OCI-LY7 (cell line): ENCODE measurements at regions not wholly inside any gene's neighbourhood (a gene's known extent, or its start where the extent isn't known, plus 50 kb on each side); places are given as distances from the start of the nearest gene placed in this dataset.

Source experiments
- BruUV-seq: library from RNA; stranded (reverse); fragments of 400-500 nt; replicated peaks from 2 replicates; lab custom pipeline; 2021; lab: Mats Ljungman, UMichigan
- CTCF ChIA-PET: fragments of 300-600 bp; sonication (Branson Sonifier 250); formaldehyde crosslinking; loops from one replicate; lab custom pipeline; 2022; ENCODE audit warnings: antibody characterized with exemption; ENCODE audit not compliant: unreplicated experiment; lab: Charles Lee
- POLR2A ChIA-PET: fragments of 300-600 bp; sonication (Branson Sonifier 250); formaldehyde crosslinking; loops from one replicate; lab custom pipeline; 2022; ENCODE audit warnings: antibody characterized with exemption; lab: Charles Lee
- DNase-seq: peaks from one replicate; pipeline ENCODE4 v3.0.0-alpha.2; 2015; ENCODE audit warnings: low spot score
- H2AFZ ChIP-seq: fragments of 200-600 bp; sonication (generic), shearing (Covaris generic); 2 replicates; pipeline ENCODE4 v1.6.1; 2014; ENCODE audit warnings: mild to moderate bottlenecking, antibody characterized with exemption, low read length, moderate library complexity
- H3K27ac ChIP-seq: fragments of 200-600 bp; sonication (generic); 2 replicates; pipeline ENCODE4 v1.5.1; 2014; ENCODE audit warnings: mixed run types, low read depth, mild to moderate bottlenecking, moderate library complexity, low read length, inconsistent platforms; ENCODE audit not compliant: poor library complexity, severe bottlenecking
- H3K36me3 ChIP-seq: fragments of 200-600 bp; sonication (generic); 2 replicates; pipeline ENCODE4 v1.6.1; 2014; ENCODE audit warnings: mild to moderate bottlenecking, antibody characterized with exemption, low read length, moderate library complexity, mixed read lengths; ENCODE audit not compliant: insufficient read depth
- H3K4me1 ChIP-seq: fragments of 200-600 bp; sonication (generic); 2 replicates; pipeline ENCODE4 v1.5.1; 2014; ENCODE audit warnings: mild to moderate bottlenecking, low read length; ENCODE audit not compliant: insufficient read depth, poor library complexity, severe bottlenecking
- H3K4me2 ChIP-seq: fragments of 200-600 bp; sonication (generic); 2 replicates; pipeline ENCODE4 v1.6.1; 2014; ENCODE audit warnings: mild to moderate bottlenecking, low read length
- H3K4me3 ChIP-seq: fragments of 200-600 bp; sonication (generic); 2 replicates; pipeline ENCODE4 v1.5.1; 2014; ENCODE audit warnings: mild to moderate bottlenecking, low read depth, low read length; ENCODE audit not compliant: poor library complexity, severe bottlenecking
- H3K79me2 ChIP-seq: fragments of 200-600 bp; sonication (generic); 2 replicates; pipeline ENCODE4 v1.6.1; 2016; ENCODE audit warnings: low read depth, mild to moderate bottlenecking, low read length, moderate library complexity, mixed read lengths; ENCODE audit not compliant: insufficient read depth
- H3K9me2 ChIP-seq: fragments of 200-600 bp; sonication (generic); 2 replicates; pipeline ENCODE4 v1.6.1; 2016; ENCODE audit warnings: mild to moderate bottlenecking, low read length, mixed read lengths; ENCODE audit not compliant: insufficient read depth
- H3K9me3 ChIP-seq: fragments of 200-600 bp; sonication (generic); 2 replicates; pipeline ENCODE4 v1.6.1; 2014; ENCODE audit warnings: mild to moderate bottlenecking, mixed run types, low read length, mixed read lengths
- H4K20me1 ChIP-seq: fragments of 200-600 bp; sonication (generic); 2 replicates; pipeline ENCODE4 v1.6.1; 2014; ENCODE audit warnings: mild to moderate bottlenecking, antibody characterized with exemption, low read length, moderate library complexity, mixed read lengths; ENCODE audit not compliant: insufficient read depth
- CTCF ChIP-seq: fragments of 200-600 bp; sonication (generic); conservative IDR thresholded peaks from 2 replicates; pipeline ENCODE4 v1.5.1; 2014; ENCODE audit warnings: mild to moderate bottlenecking, antibody characterized with exemption, low read length, moderate library complexity, mixed read lengths
- EZH2phosphoT487 ChIP-seq: fragments of 200-600 bp; sonication (generic); IDR thresholded peaks from 2 replicates; pipeline ENCODE4 v1.6.1; 2018; ENCODE audit warnings: low read depth, borderline replicate concordance, mild to moderate bottlenecking, mixed run types, antibody characterized with exemption, low read length, moderate library complexity, mixed read lengths
- intact Hi-C: fragments of 100-400 bp; cut with micrococcal nuclease; formaldehyde crosslinking; loops from one replicate; pipeline ENCODE4 v1.10.0; 2022; ENCODE audit not compliant: unreplicated experiment

- Histone ChIP-seq H3K79me2 (no peaks in the 10 kb centered on the region), H3K36me3 (no peaks in the 10 kb centered on the region), H4K20me1 (no peaks in the 10 kb centered on the region), H3K4me3 (no peak overlapping the region), H3K4me1 (no peaks in the 10 kb centered on the region), H3K4me2 (no peak overlapping the region), H3K9me2 (no peaks in the 10 kb centered on the region), H2AFZ (no peak overlapping the region), H3K9me3 (peaks cover 12% of the 10 kb centered on the region; the same call in 1 of the 2 replicates), H3K27ac (no peak overlapping the region)
- ChIA-PET CTCF (no interaction called here), POLR2A (no interaction called here)
- TF ChIP-seq CTCF (no peak), EZH2phosphoT487 (no peak)
- DNase-seq: no peak
- no TSS peak for BruUV-seq
- intact Hi-C loops: no loop called here
Observed at GRCh38 chr21:22164912-22165311, 1166.7 kb downstream of the NCAM2 start.

GRCh38 chr21:22174746-22175145 is 1176.5 kb downstream of the NCAM2 start:
- H3K9me2 ChIP-seq: no peaks in the 10 kb centered on the region
- no peaks in the 10 kb centered on the region for H4K20me1 ChIP-seq
- no peaks in the 10 kb centered on the region for H3K36me3 ChIP-seq
- no peak overlapping the region for H3K27ac ChIP-seq
- H3K4me3 ChIP-seq: no peak overlapping the region
- no peak overlapping the region for H2AFZ ChIP-seq
- intact Hi-C loops: no loop called here
- no peaks in the 10 kb centered on the region for H3K4me1 ChIP-seq
- H3K9me3 ChIP-seq: peaks cover 34% of the 10 kb centered on the region
- ChIA-PET POLR2A (no interaction called here), CTCF (no interaction called here)
- no peak overlapping the region for H3K4me2 ChIP-seq
- TF ChIP-seq CTCF (no peak), EZH2phosphoT487 (no peak)
- H3K79me2 ChIP-seq: no peaks in the 10 kb centered on the region
- DNase-seq: no peak
- BruUV-seq: no TSS peak

GRCh38 chr21:22189278-22189677 is 1191.1 kb downstream of the NCAM2 start:
- CTCF ChIA-PET: no interaction called here
- Histone ChIP-seq H4K20me1 (no peaks in the 10 kb centered on the region), H3K9me3 (peaks cover 17% of the 10 kb centered on the region; the same call in 1 of the 2 replicates), H3K79me2 (no peaks in the 10 kb centered on the region), H3K9me2 (no peaks in the 10 kb centered on the region), H2AFZ (no peak overlapping the region), H3K4me1 (no peaks in the 10 kb centered on the region), H3K27ac (no peak overlapping the region), H3K4me3 (no peak overlapping the region), H3K4me2 (no peak overlapping the region), H3K36me3 (no peaks in the 10 kb centered on the region)
- no TSS peak for BruUV-seq
- TF ChIP-seq CTCF (no peak), EZH2phosphoT487 (no peak)
- no peak for DNase-seq
- POLR2A ChIA-PET: no interaction called here
- intact Hi-C loops: no loop called here
